IMR-90 (cell line): ENCODE measurements at regions not wholly inside any gene's neighbourhood (a gene's known extent, or its start where the extent isn't known, plus 50 kb on each side); places are given as distances from the start of the nearest gene placed in this dataset.

Experiments used
- ATAC-seq: fragments of 200-7000 bp; cut with Tn5 transposase; 2 replicates; pipeline ENCODE4 v1.9.1; 2020; ENCODE audit warnings: low read depth, mild to moderate bottlenecking, moderate library complexity
- BruUV-seq: library from RNA; stranded (reverse); fragments of 400-500 nt; replicated peaks from 2 replicates; lab custom pipeline; 2021; lab: Mats Ljungman, UMichigan
- CTCF ChIA-PET: fragments of 300-600 bp; formaldehyde crosslinking; extraction: SDS; loops from one replicate; lab custom pipeline; 2021; ENCODE audit warnings: antibody characterized with exemption; lab: Yijun Ruan, JAX
- POLR2A ChIA-PET: fragments of 300-600 bp; sonication (Branson Sonifier 250); formaldehyde crosslinking; loops from one replicate; lab custom pipeline; 2022; ENCODE audit warnings: antibody characterized with exemption; ENCODE audit not compliant: unreplicated experiment; lab: Charles Lee
- DNase-seq: peaks from one replicate; pipeline ENCODE4 v3.0.0; 2013
- H2AFZ ChIP-seq: replicated peaks from 2 replicates; pipeline ENCODE3; 2013; ENCODE audit warnings: low read length, mild to moderate bottlenecking; ENCODE audit not compliant: poor library complexity
- H2AK5ac ChIP-seq: 2 replicates; pipeline ENCODE4 v1.6.1; 2013; ENCODE audit warnings: low read depth, low read length, inconsistent platforms
- H2AK9ac ChIP-seq: replicated peaks from 2 replicates; pipeline ENCODE3; 2013; ENCODE audit warnings: mild to moderate bottlenecking, low read depth, low read length, moderate library complexity; ENCODE audit not compliant: poor library complexity
- H2BK120ac ChIP-seq: 2 replicates; pipeline ENCODE4 v1.6.1; 2013; ENCODE audit warnings: low read depth, low read length, inconsistent platforms
- H2BK15ac ChIP-seq: 3 replicates; pipeline ENCODE4 v1.6.1; 2013; ENCODE audit warnings: low read depth, low read length, inconsistent platforms
- H2BK20ac ChIP-seq: 2 replicates; pipeline ENCODE4 v1.6.1; 2013; ENCODE audit warnings: low read depth, mild to moderate bottlenecking, inconsistent platforms, low read length, moderate library complexity
- H2BK5ac ChIP-seq: 2 replicates; pipeline ENCODE4 v1.6.1; 2013; ENCODE audit warnings: mild to moderate bottlenecking, low read depth, low read length, inconsistent platforms; ENCODE audit not compliant: poor library complexity, severe bottlenecking
- H3K14ac ChIP-seq: replicated peaks from 2 replicates; pipeline ENCODE4 v1.6.1; 2013; ENCODE audit warnings: low read depth, low read length, inconsistent platforms
- H3K18ac ChIP-seq: 2 replicates; pipeline ENCODE4 v1.6.1; 2013; ENCODE audit warnings: low read depth, low read length, control low read depth
- H3K23ac ChIP-seq: 2 replicates; pipeline ENCODE4 v1.6.1; 2013; ENCODE audit warnings: low read depth, low read length, inconsistent platforms
- H3K27ac ChIP-seq: 2 replicates; pipeline ENCODE4 v1.5.1; 2013; ENCODE audit warnings: mild to moderate bottlenecking, control low read depth, low read length; ENCODE audit not compliant: insufficient read depth
- H3K27me3 ChIP-seq: 2 replicates; pipeline ENCODE4 v1.6.1; 2013; ENCODE audit warnings: low read length; ENCODE audit not compliant: control insufficient read depth, insufficient read depth
- H3K36me3 ChIP-seq: 2 replicates; pipeline ENCODE4 v1.6.1; 2013; ENCODE audit warnings: low read length, mixed read lengths; ENCODE audit not compliant: control insufficient read depth, insufficient read depth
- H3K4ac ChIP-seq: 2 replicates; pipeline ENCODE4 v1.6.1; 2013; ENCODE audit warnings: low read depth, low read length, inconsistent platforms
- H3K4me1 ChIP-seq: 2 replicates; pipeline ENCODE4 v1.6.1; 2013; ENCODE audit warnings: low read length, mixed read lengths; ENCODE audit not compliant: control insufficient read depth, insufficient read depth
- H3K4me2 ChIP-seq: 2 replicates; pipeline ENCODE4 v1.6.1; 2013; ENCODE audit warnings: low read depth, mild to moderate bottlenecking, control low read depth, low read length, moderate library complexity
- H3K4me3 ChIP-seq: 2 replicates; pipeline ENCODE4 v1.5.1; 2013; ENCODE audit warnings: low read depth, mild to moderate bottlenecking, control low read depth, low read length, moderate library complexity; ENCODE audit not compliant: insufficient read depth
- H3K56ac ChIP-seq: 2 replicates; pipeline ENCODE4 v1.6.1; 2013; ENCODE audit warnings: low read length, inconsistent platforms; ENCODE audit not compliant: insufficient read depth; ENCODE audit errors: extremely low read depth
- H3K79me1 ChIP-seq, 2 experiments: 2 replicates each; pipeline ENCODE4 v1.6.1; 2013; ENCODE audit warnings: low read length in 2 of 2, inconsistent platforms in 1 of 2, low read depth in 1 of 2
- H3K9ac ChIP-seq: 2 replicates; pipeline ENCODE4 v1.6.1; 2013; ENCODE audit warnings: low read depth, low read length, control low read depth
- H3K9me1 ChIP-seq: 2 replicates; pipeline ENCODE4 v1.6.1; 2013; ENCODE audit warnings: low read length, inconsistent platforms; ENCODE audit not compliant: insufficient read depth
- H3K9me3 ChIP-seq: 2 replicates; pipeline ENCODE4 v1.6.1; 2013; ENCODE audit warnings: low read length; ENCODE audit not compliant: control insufficient read depth, insufficient read depth
- H4K20me1 ChIP-seq: 2 replicates; pipeline ENCODE4 v1.6.1; 2013; ENCODE audit warnings: low read length, inconsistent platforms; ENCODE audit not compliant: insufficient read depth
- H4K5ac ChIP-seq: 2 replicates; pipeline ENCODE4 v1.6.1; 2013; ENCODE audit warnings: mild to moderate bottlenecking, low read depth, low read length, control low read depth
- H4K8ac ChIP-seq, 2 experiments: 2 replicates each; pipeline ENCODE4 v1.6.1; 2013; ENCODE audit warnings: low read depth in 2 of 2, low read length in 2 of 2, control low read depth in 1 of 2, inconsistent platforms in 1 of 2
- H4K91ac ChIP-seq: 2 replicates; pipeline ENCODE4 v1.6.1; 2013; ENCODE audit warnings: low read depth, low read length, inconsistent platforms; ENCODE audit not compliant: insufficient read depth
- BHLHE40 ChIP-seq: fragments of 150-350 bp; IDR thresholded peaks from 2 replicates; pipeline ENCODE4 v1.6.1; 2016; ENCODE audit warnings: mild to moderate bottlenecking, low read depth, low read length
- CEBPB ChIP-seq: IDR thresholded peaks from 2 replicates; pipeline ENCODE4 v1.6.1; 2012; ENCODE audit warnings: low read depth, low read length, improper control_type of control experiment
- CHD1 ChIP-seq: IDR thresholded peaks from 2 replicates; pipeline ENCODE4 v1.6.1; 2012; ENCODE audit warnings: low read depth, low read length, improper control_type of control experiment
- FOS ChIP-seq: fragments of 150-350 bp; IDR thresholded peaks from 2 replicates; pipeline ENCODE4 v1.6.1; 2016; ENCODE audit warnings: low read depth, low read length
- MAFK ChIP-seq: IDR thresholded peaks from 2 replicates; pipeline ENCODE4 v1.6.1; 2012; ENCODE audit warnings: low read depth, low read length, improper control_type of control experiment
- MAZ ChIP-seq: IDR thresholded peaks from 2 replicates; pipeline ENCODE4 v1.6.1; 2012; ENCODE audit warnings: low read depth, mild to moderate bottlenecking, low read length, improper control_type of control experiment, moderate library complexity, borderline replicate concordance
- MXI1 ChIP-seq: IDR thresholded peaks from 2 replicates; pipeline ENCODE4 v1.6.1; 2012; ENCODE audit warnings: low read depth, mild to moderate bottlenecking, low read length, moderate library complexity, borderline replicate concordance
- NFE2L2 ChIP-seq: fragments of 150-350 bp; IDR thresholded peaks from 2 replicates; pipeline ENCODE4 v1.6.1; 2016; ENCODE audit warnings: low read depth, mild to moderate bottlenecking, low read length
- POLR2A ChIP-seq: IDR thresholded peaks from 2 replicates; pipeline ENCODE4 v1.6.1; 2012; ENCODE audit warnings: mild to moderate bottlenecking, low read depth, low read length
- RAD21 ChIP-seq: IDR thresholded peaks from 2 replicates; pipeline ENCODE4 v1.6.1; 2012; ENCODE audit warnings: low read length, improper control_type of control experiment
- RCOR1 ChIP-seq: IDR thresholded peaks from 2 replicates; pipeline ENCODE4 v1.6.1; 2012; ENCODE audit warnings: mild to moderate bottlenecking, low read length, improper control_type of control experiment; ENCODE audit not compliant: insufficient replicate concordance
- RFX5 ChIP-seq: IDR thresholded peaks from 2 replicates; pipeline ENCODE4 v1.8.0; 2012; ENCODE audit warnings: low read depth, mild to moderate bottlenecking, low read length, moderate library complexity
- SMC3 ChIP-seq: fragments of 150-350 bp; IDR thresholded peaks from 2 replicates; pipeline ENCODE4 v1.6.1; 2016; ENCODE audit warnings: low read depth, mild to moderate bottlenecking, antibody characterized with exemption, low read length, moderate library complexity
- WGBS, 2 experiments: methylation state at CpG; one replicate each; pipeline versions ENCODE4 v1.1.5 to v1.1.7; 2013; ENCODE audit warnings: missing lambda C conversion rate in 2 of 2; ENCODE audit not compliant: insufficient read length in 1 of 2; ENCODE audit errors: extremely low coverage in 2 of 2; 5-methylcytosine and 5-hydroxymethylcytosine counted together
- dilution Hi-C: fragments of 300-500 bp; cut with HindIII; formaldehyde crosslinking; loops from one replicate; pipeline ENCODE4 v1.14.3; 2018; ENCODE audit warnings: low sequenced_read_pairs; ENCODE audit not compliant: unreplicated experiment
- in situ Hi-C: fragments of 300-500 bp; cut with MboI; formaldehyde crosslinking; loops from 3 replicates; pipeline ENCODE4 v1.14.3; 2019; ENCODE audit warnings: low sequenced_read_pairs, inconsistent platforms, mixed read lengths
- intact Hi-C: fragments of 100-400 bp; cut with micrococcal nuclease; formaldehyde crosslinking; loops from 2 replicates; pipeline ENCODE4 v1.10.0; 2022
- TF ChIP-seq, protein P1 (sequence below): conservative IDR thresholded peaks from 2 replicates; pipeline ENCODE4 v1.5.1; 2012; ENCODE audit warnings: mild to moderate bottlenecking, low read depth, low read length, improper control_type of control experiment
- TF ChIP-seq, protein P2 (sequence below): fragments of 150-350 bp; IDR thresholded peaks from 2 replicates; pipeline ENCODE4 v1.6.1; 2017; ENCODE audit warnings: mild to moderate bottlenecking, antibody characterized with exemption, low read length, low read depth
- TF ChIP-seq, protein P3 (sequence below): fragments of 150-350 bp; IDR thresholded peaks from 2 replicates; pipeline ENCODE4 v1.6.1; 2016; ENCODE audit warnings: low read depth, mild to moderate bottlenecking, low read length, moderate library complexity, borderline replicate concordance

GRCh38 chr10:33783078-33783477 is 448.6 kb upstream of the NRP1 start:
- intact Hi-C loops, result no loop called here
- Histone ChIP-seq H3K9me1 (no peaks in the 10 kb centered on the region), H3K9ac (no peak overlapping the region), H3K4me1 (no peaks in the 10 kb centered on the region), H3K4me2 (no peak overlapping the region), H4K91ac (no peak overlapping the region), H3K4me3 (no peak overlapping the region), H2AFZ (no peak overlapping the region), H2AK5ac (no peak overlapping the region), H4K5ac (no peak overlapping the region), H2BK20ac (no peak overlapping the region), H3K56ac (no peak overlapping the region), H3K18ac (no peak overlapping the region), H3K9me3 (peaks cover 1% of the 10 kb centered on the region; the same call in 1 of the 2 replicates), H3K79me1 (no peaks in the 10 kb centered on the region), H2BK120ac (no peak overlapping the region), H2BK15ac (no peak overlapping the region), H3K27ac (no peak overlapping the region), H3K4ac (no peak overlapping the region), H3K36me3 (no peaks in the 10 kb centered on the region), H3K27me3 (peaks cover 10% of the 10 kb centered on the region), H2AK9ac (no peak overlapping the region), H3K23ac (no peak overlapping the region), H4K8ac (no peak overlapping the region), H4K20me1 (no peaks in the 10 kb centered on the region), H3K14ac (no peak overlapping the region), H2BK5ac (no peak overlapping the region)
- in situ Hi-C loops, result loop anchor here (25.0 kb wide), 1 partner anchor 854 kb away; no protein-coding TSS in a partner anchor
- ATAC-seq, result no peak
- TF ChIP-seq BHLHE40, result no peak
- no peak for TF ChIP-seq POLR2A
- TF ChIP-seq FOS, result no peak
- TF ChIP-seq MAFK, result no peak
- no peak for TF ChIP-seq MAZ
- TF ChIP-seq, protein P1, sequence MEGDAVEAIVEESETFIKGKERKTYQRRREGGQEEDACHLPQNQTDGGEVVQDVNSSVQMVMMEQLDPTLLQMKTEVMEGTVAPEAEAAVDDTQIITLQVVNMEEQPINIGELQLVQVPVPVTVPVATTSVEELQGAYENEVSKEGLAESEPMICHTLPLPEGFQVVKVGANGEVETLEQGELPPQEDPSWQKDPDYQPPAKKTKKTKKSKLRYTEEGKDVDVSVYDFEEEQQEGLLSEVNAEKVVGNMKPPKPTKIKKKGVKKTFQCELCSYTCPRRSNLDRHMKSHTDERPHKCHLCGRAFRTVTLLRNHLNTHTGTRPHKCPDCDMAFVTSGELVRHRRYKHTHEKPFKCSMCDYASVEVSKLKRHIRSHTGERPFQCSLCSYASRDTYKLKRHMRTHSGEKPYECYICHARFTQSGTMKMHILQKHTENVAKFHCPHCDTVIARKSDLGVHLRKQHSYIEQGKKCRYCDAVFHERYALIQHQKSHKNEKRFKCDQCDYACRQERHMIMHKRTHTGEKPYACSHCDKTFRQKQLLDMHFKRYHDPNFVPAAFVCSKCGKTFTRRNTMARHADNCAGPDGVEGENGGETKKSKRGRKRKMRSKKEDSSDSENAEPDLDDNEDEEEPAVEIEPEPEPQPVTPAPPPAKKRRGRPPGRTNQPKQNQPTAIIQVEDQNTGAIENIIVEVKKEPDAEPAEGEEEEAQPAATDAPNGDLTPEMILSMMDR, result no peak
- TF ChIP-seq SMC3, result no peak
- TF ChIP-seq, protein P2, sequence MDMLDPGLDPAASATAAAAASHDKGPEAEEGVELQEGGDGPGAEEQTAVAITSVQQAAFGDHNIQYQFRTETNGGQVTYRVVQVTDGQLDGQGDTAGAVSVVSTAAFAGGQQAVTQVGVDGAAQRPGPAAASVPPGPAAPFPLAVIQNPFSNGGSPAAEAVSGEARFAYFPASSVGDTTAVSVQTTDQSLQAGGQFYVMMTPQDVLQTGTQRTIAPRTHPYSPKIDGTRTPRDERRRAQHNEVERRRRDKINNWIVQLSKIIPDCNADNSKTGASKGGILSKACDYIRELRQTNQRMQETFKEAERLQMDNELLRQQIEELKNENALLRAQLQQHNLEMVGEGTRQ, result no peak
- no peak for TF ChIP-seq CHD1
- TF ChIP-seq RAD21, result no peak
- no peak for TF ChIP-seq RFX5
- TF ChIP-seq NFE2L2, result no peak
- TF ChIP-seq RCOR1, result no peak
- no peak for TF ChIP-seq MXI1
- TF ChIP-seq, protein P3, sequence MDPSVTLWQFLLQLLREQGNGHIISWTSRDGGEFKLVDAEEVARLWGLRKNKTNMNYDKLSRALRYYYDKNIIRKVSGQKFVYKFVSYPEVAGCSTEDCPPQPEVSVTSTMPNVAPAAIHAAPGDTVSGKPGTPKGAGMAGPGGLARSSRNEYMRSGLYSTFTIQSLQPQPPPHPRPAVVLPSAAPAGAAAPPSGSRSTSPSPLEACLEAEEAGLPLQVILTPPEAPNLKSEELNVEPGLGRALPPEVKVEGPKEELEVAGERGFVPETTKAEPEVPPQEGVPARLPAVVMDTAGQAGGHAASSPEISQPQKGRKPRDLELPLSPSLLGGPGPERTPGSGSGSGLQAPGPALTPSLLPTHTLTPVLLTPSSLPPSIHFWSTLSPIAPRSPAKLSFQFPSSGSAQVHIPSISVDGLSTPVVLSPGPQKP, result no peak
- TF ChIP-seq CEBPB, result no peak
- no peak for DNase-seq
- POLR2A ChIA-PET, result no interaction called here
- CTCF ChIA-PET, result no interaction called here
- dilution Hi-C loops, result no loop called here
- BruUV-seq, result no TSS peak
- WGBS, 2 experiments, result 90% methylated on average over 3 of the region's 3 CpGs; no CpG with 5 or more reads in 1 of the 2 experiments
